Loucy (cell line): ENCODE measurements at regions not wholly inside any gene's neighbourhood (a gene's known extent, or its start where the extent isn't known, plus 50 kb on each side); places are given as distances from the start of the nearest gene placed in this dataset.

Experiments
- EZH2phosphoT487 ChIP-seq: fragments of 200-600 bp; IDR thresholded peaks from 2 replicates; pipeline ENCODE4 v1.6.1; 2018; ENCODE audit warnings: antibody characterized with exemption, mild to moderate bottlenecking, moderate library complexity, borderline replicate concordance
- TF ChIP-seq, protein P1 (sequence below): fragments of 200-600 bp; sonication (generic); conservative IDR thresholded peaks from 2 replicates; pipeline ENCODE4 v1.5.1; 2014; ENCODE audit warnings: mild to moderate bottlenecking, antibody characterized with exemption, low read length

DNA sequence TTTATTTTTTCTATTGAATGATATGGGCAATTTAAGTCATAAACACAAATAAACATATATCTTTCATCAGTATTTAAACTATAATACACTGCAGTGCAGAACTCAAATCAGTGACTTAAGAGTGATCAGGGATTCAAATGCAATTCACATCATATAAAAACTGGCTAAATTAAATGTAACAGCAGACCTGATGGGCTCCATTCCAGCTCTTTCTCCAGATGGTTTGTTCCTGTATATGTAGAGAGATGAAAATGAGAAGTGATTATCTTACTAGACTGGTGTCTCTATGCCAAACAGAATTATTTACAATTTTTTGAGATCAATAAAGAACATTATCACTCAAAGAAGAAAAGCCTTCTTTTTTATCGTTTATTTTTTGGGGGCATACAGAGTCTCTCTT lies 568.8 kb upstream of the ADARB2 start:
- TF ChIP-seq, protein P1, sequence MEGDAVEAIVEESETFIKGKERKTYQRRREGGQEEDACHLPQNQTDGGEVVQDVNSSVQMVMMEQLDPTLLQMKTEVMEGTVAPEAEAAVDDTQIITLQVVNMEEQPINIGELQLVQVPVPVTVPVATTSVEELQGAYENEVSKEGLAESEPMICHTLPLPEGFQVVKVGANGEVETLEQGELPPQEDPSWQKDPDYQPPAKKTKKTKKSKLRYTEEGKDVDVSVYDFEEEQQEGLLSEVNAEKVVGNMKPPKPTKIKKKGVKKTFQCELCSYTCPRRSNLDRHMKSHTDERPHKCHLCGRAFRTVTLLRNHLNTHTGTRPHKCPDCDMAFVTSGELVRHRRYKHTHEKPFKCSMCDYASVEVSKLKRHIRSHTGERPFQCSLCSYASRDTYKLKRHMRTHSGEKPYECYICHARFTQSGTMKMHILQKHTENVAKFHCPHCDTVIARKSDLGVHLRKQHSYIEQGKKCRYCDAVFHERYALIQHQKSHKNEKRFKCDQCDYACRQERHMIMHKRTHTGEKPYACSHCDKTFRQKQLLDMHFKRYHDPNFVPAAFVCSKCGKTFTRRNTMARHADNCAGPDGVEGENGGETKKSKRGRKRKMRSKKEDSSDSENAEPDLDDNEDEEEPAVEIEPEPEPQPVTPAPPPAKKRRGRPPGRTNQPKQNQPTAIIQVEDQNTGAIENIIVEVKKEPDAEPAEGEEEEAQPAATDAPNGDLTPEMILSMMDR = no peak
- no peak for TF ChIP-seq EZH2phosphoT487
